ENCODE measurements at regions not wholly inside any gene's neighbourhood (a gene's known extent, or its start where the extent isn't known, plus 50 kb on each side); places are given as distances from the start of the nearest gene placed in this dataset.

- no peak for TF ChIP-seq CBX3 (IDR thresholded peaks at IDR 0.05; ENCODE audit: borderline replicate concordance, low read depth)
- TF ChIP-seq, protein P1, sequence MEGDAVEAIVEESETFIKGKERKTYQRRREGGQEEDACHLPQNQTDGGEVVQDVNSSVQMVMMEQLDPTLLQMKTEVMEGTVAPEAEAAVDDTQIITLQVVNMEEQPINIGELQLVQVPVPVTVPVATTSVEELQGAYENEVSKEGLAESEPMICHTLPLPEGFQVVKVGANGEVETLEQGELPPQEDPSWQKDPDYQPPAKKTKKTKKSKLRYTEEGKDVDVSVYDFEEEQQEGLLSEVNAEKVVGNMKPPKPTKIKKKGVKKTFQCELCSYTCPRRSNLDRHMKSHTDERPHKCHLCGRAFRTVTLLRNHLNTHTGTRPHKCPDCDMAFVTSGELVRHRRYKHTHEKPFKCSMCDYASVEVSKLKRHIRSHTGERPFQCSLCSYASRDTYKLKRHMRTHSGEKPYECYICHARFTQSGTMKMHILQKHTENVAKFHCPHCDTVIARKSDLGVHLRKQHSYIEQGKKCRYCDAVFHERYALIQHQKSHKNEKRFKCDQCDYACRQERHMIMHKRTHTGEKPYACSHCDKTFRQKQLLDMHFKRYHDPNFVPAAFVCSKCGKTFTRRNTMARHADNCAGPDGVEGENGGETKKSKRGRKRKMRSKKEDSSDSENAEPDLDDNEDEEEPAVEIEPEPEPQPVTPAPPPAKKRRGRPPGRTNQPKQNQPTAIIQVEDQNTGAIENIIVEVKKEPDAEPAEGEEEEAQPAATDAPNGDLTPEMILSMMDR (IDR thresholded peaks at IDR 0.05 in 2 of 3, conservative IDR thresholded peaks at IDR 0.05 in 1 of 3; ENCODE audit: control insufficient read depth in 2 of 3, extremely low read depth in 1 of 3, insufficient read depth in 1 of 3, low read depth in 3 of 3, low read length in 3 of 3): no peak
- TF ChIP-seq, protein P2, sequence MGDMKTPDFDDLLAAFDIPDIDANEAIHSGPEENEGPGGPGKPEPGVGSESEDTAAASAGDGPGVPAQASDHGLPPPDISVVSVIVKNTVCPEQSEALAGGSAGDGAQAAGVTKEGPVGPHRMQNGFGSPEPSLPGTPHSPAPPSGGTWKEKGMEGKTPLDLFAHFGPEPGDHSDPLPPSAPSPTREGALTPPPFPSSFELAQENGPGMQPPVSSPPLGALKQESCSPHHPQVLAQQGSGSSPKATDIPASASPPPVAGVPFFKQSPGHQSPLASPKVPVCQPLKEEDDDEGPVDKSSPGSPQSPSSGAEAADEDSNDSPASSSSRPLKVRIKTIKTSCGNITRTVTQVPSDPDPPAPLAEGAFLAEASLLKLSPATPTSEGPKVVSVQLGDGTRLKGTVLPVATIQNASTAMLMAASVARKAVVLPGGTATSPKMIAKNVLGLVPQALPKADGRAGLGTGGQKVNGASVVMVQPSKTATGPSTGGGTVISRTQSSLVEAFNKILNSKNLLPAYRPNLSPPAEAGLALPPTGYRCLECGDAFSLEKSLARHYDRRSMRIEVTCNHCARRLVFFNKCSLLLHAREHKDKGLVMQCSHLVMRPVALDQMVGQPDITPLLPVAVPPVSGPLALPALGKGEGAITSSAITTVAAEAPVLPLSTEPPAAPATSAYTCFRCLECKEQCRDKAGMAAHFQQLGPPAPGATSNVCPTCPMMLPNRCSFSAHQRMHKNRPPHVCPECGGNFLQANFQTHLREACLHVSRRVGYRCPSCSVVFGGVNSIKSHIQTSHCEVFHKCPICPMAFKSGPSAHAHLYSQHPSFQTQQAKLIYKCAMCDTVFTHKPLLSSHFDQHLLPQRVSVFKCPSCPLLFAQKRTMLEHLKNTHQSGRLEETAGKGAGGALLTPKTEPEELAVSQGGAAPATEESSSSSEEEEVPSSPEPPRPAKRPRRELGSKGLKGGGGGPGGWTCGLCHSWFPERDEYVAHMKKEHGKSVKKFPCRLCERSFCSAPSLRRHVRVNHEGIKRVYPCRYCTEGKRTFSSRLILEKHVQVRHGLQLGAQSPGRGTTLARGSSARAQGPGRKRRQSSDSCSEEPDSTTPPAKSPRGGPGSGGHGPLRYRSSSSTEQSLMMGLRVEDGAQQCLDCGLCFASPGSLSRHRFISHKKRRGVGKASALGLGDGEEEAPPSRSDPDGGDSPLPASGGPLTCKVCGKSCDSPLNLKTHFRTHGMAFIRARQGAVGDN (IDR thresholded peaks at IDR 0.05): no peak
- no peak for TF ChIP-seq BCLAF1 (IDR thresholded peaks at IDR 0.05)
- TF ChIP-seq, protein P3, sequence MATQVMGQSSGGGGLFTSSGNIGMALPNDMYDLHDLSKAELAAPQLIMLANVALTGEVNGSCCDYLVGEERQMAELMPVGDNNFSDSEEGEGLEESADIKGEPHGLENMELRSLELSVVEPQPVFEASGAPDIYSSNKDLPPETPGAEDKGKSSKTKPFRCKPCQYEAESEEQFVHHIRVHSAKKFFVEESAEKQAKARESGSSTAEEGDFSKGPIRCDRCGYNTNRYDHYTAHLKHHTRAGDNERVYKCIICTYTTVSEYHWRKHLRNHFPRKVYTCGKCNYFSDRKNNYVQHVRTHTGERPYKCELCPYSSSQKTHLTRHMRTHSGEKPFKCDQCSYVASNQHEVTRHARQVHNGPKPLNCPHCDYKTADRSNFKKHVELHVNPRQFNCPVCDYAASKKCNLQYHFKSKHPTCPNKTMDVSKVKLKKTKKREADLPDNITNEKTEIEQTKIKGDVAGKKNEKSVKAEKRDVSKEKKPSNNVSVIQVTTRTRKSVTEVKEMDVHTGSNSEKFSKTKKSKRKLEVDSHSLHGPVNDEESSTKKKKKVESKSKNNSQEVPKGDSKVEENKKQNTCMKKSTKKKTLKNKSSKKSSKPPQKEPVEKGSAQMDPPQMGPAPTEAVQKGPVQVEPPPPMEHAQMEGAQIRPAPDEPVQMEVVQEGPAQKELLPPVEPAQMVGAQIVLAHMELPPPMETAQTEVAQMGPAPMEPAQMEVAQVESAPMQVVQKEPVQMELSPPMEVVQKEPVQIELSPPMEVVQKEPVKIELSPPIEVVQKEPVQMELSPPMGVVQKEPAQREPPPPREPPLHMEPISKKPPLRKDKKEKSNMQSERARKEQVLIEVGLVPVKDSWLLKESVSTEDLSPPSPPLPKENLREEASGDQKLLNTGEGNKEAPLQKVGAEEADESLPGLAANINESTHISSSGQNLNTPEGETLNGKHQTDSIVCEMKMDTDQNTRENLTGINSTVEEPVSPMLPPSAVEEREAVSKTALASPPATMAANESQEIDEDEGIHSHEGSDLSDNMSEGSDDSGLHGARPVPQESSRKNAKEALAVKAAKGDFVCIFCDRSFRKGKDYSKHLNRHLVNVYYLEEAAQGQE (IDR thresholded peaks at IDR 0.05; ENCODE audit: low read depth, low read length): no peak
- TF ChIP-seq NFIC (IDR thresholded peaks at IDR 0.05; ENCODE audit: low read depth, low read length): no peak
- TF ChIP-seq RCOR1 (conservative IDR thresholded peaks at IDR 0.05; ENCODE audit: low read depth, low read length): no peak
- TF ChIP-seq MLLT1 (IDR thresholded peaks at IDR 0.05): no peak
- no peak for TF ChIP-seq SPI1 (IDR thresholded peaks at IDR 0.05; ENCODE audit: borderline replicate concordance, insufficient read depth, low read depth, low read length)
- no peak for TF ChIP-seq POLR2AphosphoS5 (IDR thresholded peaks at IDR 0.05; ENCODE audit: low read length)
- TF ChIP-seq BRCA1 (IDR thresholded peaks at IDR 0.05; ENCODE audit: low read depth, low read length): no peak
- no peak for TF ChIP-seq SREBF1 (IDR thresholded peaks at IDR 0.05; ENCODE audit: low read length)
These were observed 319.4 kb upstream of the FZD8 start for GRCh38 chr10:35961501-35961900.
